ENCODE measurements at regions not wholly inside any gene's neighbourhood (a gene's known extent, or its start where the extent isn't known, plus 50 kb on each side); places are given as distances from the start of the nearest gene placed in this dataset.

DNA sequence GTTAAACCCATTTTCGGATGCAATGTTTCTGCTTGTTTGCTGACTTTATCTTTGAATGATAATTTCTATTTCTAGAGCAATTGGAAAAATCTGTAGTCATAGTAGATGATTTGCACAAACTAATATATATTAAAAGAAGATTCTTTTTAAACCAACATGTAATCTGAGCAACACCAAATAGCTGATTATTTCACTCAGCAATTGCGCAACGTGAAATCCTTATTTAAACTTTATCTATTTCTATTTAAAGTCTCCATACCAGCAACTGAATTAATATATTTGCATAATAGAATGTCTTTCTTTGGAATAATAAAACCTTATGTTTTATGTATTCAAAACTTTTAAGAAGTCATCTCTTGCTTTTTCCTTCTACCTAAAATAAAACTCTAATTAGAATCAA is 1132.4 kb downstream of the FLRT2 start:
- Histone ChIP-seq H2AFZ (replicated peaks) (no peak overlapping the region), H3K27me3 (no peaks in the 10 kb centered on the region), H3K4me2 (no peak overlapping the region), H3K36me3 (no peaks in the 10 kb centered on the region), H3K4me1 (no peaks in the 10 kb centered on the region), H4K20me1 (ENCODE audit: low read depth) (no peaks in the 10 kb centered on the region), H3K27ac (no peak overlapping the region), H3K9ac (no peak overlapping the region), H3K79me2 (ENCODE audit: low read depth) (no peaks in the 10 kb centered on the region), H3K4me3 (no peak overlapping the region), H3F3A (ENCODE audit: low read depth) (no peaks in the 10 kb centered on the region), H3K9me3 (ENCODE audit: low read depth) (no peaks in the 10 kb centered on the region)
- Mint-ChIP-seq H3K27ac (no peak overlapping the region), H3K9me3 (no peaks in the 10 kb centered on the region), H3K4me1 (no peaks in the 10 kb centered on the region), H3K36me3 (no peaks in the 10 kb centered on the region), H3K4me3 (no peak overlapping the region), H3K27me3 (ENCODE audit: insufficient read depth, low read depth) (no peaks in the 10 kb centered on the region)
- no peak for DNase-seq (ENCODE audit: low spot score)
- TF ChIP-seq EZH2phosphoT487 (IDR thresholded peaks at IDR 0.05) (no peak), EZH2 (IDR thresholded peaks at IDR 0.05) (no peak)
- TF ChIP-seq, protein P1, sequence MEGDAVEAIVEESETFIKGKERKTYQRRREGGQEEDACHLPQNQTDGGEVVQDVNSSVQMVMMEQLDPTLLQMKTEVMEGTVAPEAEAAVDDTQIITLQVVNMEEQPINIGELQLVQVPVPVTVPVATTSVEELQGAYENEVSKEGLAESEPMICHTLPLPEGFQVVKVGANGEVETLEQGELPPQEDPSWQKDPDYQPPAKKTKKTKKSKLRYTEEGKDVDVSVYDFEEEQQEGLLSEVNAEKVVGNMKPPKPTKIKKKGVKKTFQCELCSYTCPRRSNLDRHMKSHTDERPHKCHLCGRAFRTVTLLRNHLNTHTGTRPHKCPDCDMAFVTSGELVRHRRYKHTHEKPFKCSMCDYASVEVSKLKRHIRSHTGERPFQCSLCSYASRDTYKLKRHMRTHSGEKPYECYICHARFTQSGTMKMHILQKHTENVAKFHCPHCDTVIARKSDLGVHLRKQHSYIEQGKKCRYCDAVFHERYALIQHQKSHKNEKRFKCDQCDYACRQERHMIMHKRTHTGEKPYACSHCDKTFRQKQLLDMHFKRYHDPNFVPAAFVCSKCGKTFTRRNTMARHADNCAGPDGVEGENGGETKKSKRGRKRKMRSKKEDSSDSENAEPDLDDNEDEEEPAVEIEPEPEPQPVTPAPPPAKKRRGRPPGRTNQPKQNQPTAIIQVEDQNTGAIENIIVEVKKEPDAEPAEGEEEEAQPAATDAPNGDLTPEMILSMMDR (IDR thresholded peaks at IDR 0.05), result no peak

DNA sequence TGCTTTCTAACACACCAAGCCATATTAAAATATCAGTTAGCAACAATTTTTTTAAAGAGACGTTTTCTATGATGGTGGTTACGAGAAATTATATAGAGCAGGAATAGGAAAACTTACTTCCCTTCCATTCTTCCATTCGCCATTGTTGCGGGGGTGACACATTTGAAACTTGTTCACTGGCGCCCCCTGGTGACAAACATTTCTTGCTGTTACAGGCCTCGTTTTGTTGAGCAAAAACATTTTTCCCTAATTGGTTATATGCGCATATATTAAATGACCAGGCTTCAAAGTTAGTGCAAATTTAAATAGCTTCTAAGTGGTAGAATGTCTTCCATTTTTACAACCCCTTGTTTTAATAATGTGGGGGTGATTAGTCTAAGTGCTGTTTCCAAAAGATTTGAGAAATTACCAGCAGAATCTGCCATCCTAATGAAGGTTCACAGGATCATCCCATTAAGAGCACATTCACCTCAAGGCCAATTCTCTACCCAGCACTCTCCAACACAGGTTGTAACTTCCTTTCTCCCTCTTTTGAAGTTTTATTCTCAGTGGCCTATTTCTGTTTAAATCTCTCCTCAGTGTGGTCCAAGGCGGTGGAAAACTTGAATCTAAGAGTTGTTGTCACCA is 1124.7 kb downstream of the FLRT2 start:
- no peaks in the 10 kb centered on the region for H4K20me1 ChIP-seq (ENCODE audit: low read depth)
- no peak overlapping the region for H3K27ac ChIP-seq
- H3K79me2 ChIP-seq (ENCODE audit: low read depth), result no peaks in the 10 kb centered on the region
- no peak overlapping the region for H3K4me3 ChIP-seq
- Mint-ChIP-seq H3K36me3 (no peaks in the 10 kb centered on the region), H3K9me3 (no peaks in the 10 kb centered on the region), H3K27ac (no peak overlapping the region), H3K4me1 (no peaks in the 10 kb centered on the region), H3K27me3 (ENCODE audit: insufficient read depth, low read depth) (peaks cover 2% of the 10 kb centered on the region), H3K4me3 (no peak overlapping the region)
- H3K9ac ChIP-seq, result no peak overlapping the region
- no peak overlapping the region for H3K4me2 ChIP-seq
- no peak overlapping the region for H2AFZ ChIP-seq (replicated peaks)
- H3K9me3 ChIP-seq (ENCODE audit: low read depth), result peaks cover 11% of the 10 kb centered on the region
- H3F3A ChIP-seq (ENCODE audit: low read depth), result no peaks in the 10 kb centered on the region
- peak; percentile 81 for DNase-seq (ENCODE audit: low spot score)
- no peaks in the 10 kb centered on the region for H3K27me3 ChIP-seq
- H3K36me3 ChIP-seq, result no peaks in the 10 kb centered on the region
- no peaks in the 10 kb centered on the region for H3K4me1 ChIP-seq
- TF ChIP-seq, protein P1 (IDR thresholded peaks at IDR 0.05), result peak; percentile 85
- TF ChIP-seq EZH2phosphoT487 (IDR thresholded peaks at IDR 0.05), result no peak

DNA sequence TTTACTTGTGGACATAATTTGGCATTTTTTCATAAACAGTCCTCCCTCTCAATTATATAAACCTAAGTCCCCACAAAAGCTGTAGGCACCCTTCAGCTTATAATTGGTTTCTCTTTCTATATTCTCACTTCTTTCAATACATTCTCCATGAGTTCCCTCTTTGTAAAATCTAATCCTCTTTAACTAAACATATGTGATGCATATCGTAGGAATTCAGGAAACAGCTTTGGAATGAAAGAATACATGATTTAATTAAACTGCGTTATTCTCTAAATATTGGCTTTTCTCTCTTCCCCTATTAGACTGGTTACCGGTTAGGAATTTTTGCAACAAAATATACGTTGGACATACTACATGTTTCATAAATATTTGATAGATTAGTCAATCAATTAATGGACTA is 1122.6 kb downstream of the FLRT2 start:
- Histone ChIP-seq H3K36me3 (no peaks in the 10 kb centered on the region), H3K79me2 (ENCODE audit: low read depth) (no peaks in the 10 kb centered on the region), H3K4me3 (no peak overlapping the region), H3K9ac (no peak overlapping the region), H2AFZ (replicated peaks) (no peak overlapping the region), H3K4me1 (no peaks in the 10 kb centered on the region), H3F3A (ENCODE audit: low read depth) (no peaks in the 10 kb centered on the region), H3K27me3 (no peaks in the 10 kb centered on the region), H3K9me3 (ENCODE audit: low read depth) (peaks cover 11% of the 10 kb centered on the region), H3K4me2 (no peak overlapping the region), H3K27ac (no peak overlapping the region), H4K20me1 (ENCODE audit: low read depth) (no peaks in the 10 kb centered on the region)
- peaks cover 2% of the 10 kb centered on the region for H3K27me3 Mint-ChIP-seq (ENCODE audit: insufficient read depth, low read depth)
- H3K4me3 Mint-ChIP-seq, result no peak overlapping the region
- no peaks in the 10 kb centered on the region for H3K36me3 Mint-ChIP-seq
- no peak overlapping the region for H3K27ac Mint-ChIP-seq
- DNase-seq (ENCODE audit: low spot score), result no peak
- peaks cover 10% of the 10 kb centered on the region for H3K9me3 Mint-ChIP-seq
- TF ChIP-seq EZH2 (IDR thresholded peaks at IDR 0.05) (no peak), EZH2phosphoT487 (IDR thresholded peaks at IDR 0.05) (no peak)
- TF ChIP-seq, protein P1 (IDR thresholded peaks at IDR 0.05), result no peak
- no peaks in the 10 kb centered on the region for H3K4me1 Mint-ChIP-seq

All from neural progenitor cell (in vitro differentiated cells).